HUES6 (cell line): ENCODE measurements at regions not wholly inside any gene's neighbourhood (a gene's known extent, or its start where the extent isn't known, plus 50 kb on each side); places are given as distances from the start of the nearest gene placed in this dataset.

Source experiments
- H3K27ac ChIP-seq: 2 replicates; pipeline ENCODE4 v1.7.0; 2013; ENCODE audit warnings: low read depth, mild to moderate bottlenecking, low read length, inconsistent platforms
- H3K27me3 ChIP-seq: 2 replicates; pipeline ENCODE4 v1.6.1; 2013; ENCODE audit warnings: low read length; ENCODE audit not compliant: control insufficient read depth, insufficient read depth
- H3K36me3 ChIP-seq: 2 replicates; pipeline ENCODE4 v1.6.1; 2013; ENCODE audit warnings: low read length; ENCODE audit not compliant: control insufficient read depth, insufficient read depth
- H3K4me1 ChIP-seq: 2 replicates; pipeline ENCODE4 v1.6.1; 2013; ENCODE audit warnings: low read length; ENCODE audit not compliant: control insufficient read depth, insufficient read depth
- H3K4me3 ChIP-seq: 2 replicates; pipeline ENCODE4 v1.5.1; 2013; ENCODE audit warnings: low read depth, low read length
- H3K9ac ChIP-seq: one replicate; pipeline ENCODE4 v1.6.1; 2013; ENCODE audit warnings: mild to moderate bottlenecking, low read length
- H3K9me3 ChIP-seq: 2 replicates; pipeline ENCODE4 v1.6.1; 2013; ENCODE audit warnings: low read depth, low read length; ENCODE audit not compliant: control insufficient read depth, insufficient read depth

GRCh38 chr3:72606005-72606800, 242.0 kb downstream of the SHQ1 start:
- Histone ChIP-seq H3K36me3 (no peaks in the 10 kb centered on the region), H3K27me3 (0 out of 2 replicates have a peak, but pooled peaks cover 2% of the 10 kb centered on the region), H3K9ac (no peak overlapping the region), H3K27ac (no peak overlapping the region), H3K4me3 (no peak overlapping the region), H3K9me3 (no peaks in the 10 kb centered on the region), H3K4me1 (no peaks in the 10 kb centered on the region; the same call in 1 of the 2 replicates)

GRCh38 chr3:72604328-72604727, 243.9 kb downstream of the SHQ1 start:
- no peak overlapping the region for H3K4me3 ChIP-seq
- no peaks in the 10 kb centered on the region; the same call in 1 of the 2 replicates for H3K4me1 ChIP-seq
- H3K27ac ChIP-seq, result no peak overlapping the region
- H3K9me3 ChIP-seq, result no peaks in the 10 kb centered on the region
- H3K27me3 ChIP-seq, result 0 out of 2 replicates have a peak, but pooled peaks cover 2% of the 10 kb centered on the region
- H3K9ac ChIP-seq, result no peak overlapping the region
- no peaks in the 10 kb centered on the region for H3K36me3 ChIP-seq

GRCh38 chr3:72601983-72602750, 246.1 kb downstream of the SHQ1 start:
- H3K36me3 ChIP-seq, result no peaks in the 10 kb centered on the region
- no peak overlapping the region for H3K4me3 ChIP-seq
- no peak overlapping the region for H3K27ac ChIP-seq
- H3K27me3 ChIP-seq, result 0 out of 2 replicates have a peak, but pooled peaks cover 2% of the 10 kb centered on the region
- H3K9ac ChIP-seq, result no peak overlapping the region
- no peaks in the 10 kb centered on the region for H3K9me3 ChIP-seq
- H3K4me1 ChIP-seq, result peaks cover 10% of the 10 kb centered on the region

- no peaks in the 10 kb centered on the region for H3K36me3 ChIP-seq
- 0 out of 2 replicates have a peak, but pooled peaks cover 2% of the 10 kb centered on the region for H3K27me3 ChIP-seq
- no peak overlapping the region for H3K4me3 ChIP-seq
- H3K9me3 ChIP-seq, result no peaks in the 10 kb centered on the region
- H3K27ac ChIP-seq, result no peak overlapping the region
- H3K9ac ChIP-seq, result no peak overlapping the region
- H3K4me1 ChIP-seq, result peaks cover 15% of the 10 kb centered on the region
These were observed 247.2 kb downstream of the SHQ1 start for GRCh38 chr3:72601060-72601459.

- Histone ChIP-seq H3K4me3 (no peak overlapping the region), H3K9ac (no peak overlapping the region), H3K27me3 (0 out of 2 replicates have a peak, but pooled peaks cover 2% of the 10 kb centered on the region), H3K9me3 (no peaks in the 10 kb centered on the region), H3K36me3 (no peaks in the 10 kb centered on the region), H3K27ac (no peak overlapping the region), H3K4me1 (peaks cover 23% of the 10 kb centered on the region)
These were observed 250.5 kb downstream of the SHQ1 start for GRCh38 chr3:72597756-72598195.

GRCh38 chr3:72597043-72597442, 251.2 kb downstream of the SHQ1 start:
- H3K9me3 ChIP-seq, result no peaks in the 10 kb centered on the region
- H3K4me1 ChIP-seq, result peaks cover 27% of the 10 kb centered on the region

GRCh38 chr3:72595927-72596610, 252.2 kb downstream of the SHQ1 start:
- no peaks in the 10 kb centered on the region for H3K9me3 ChIP-seq
- no peak overlapping the region for H3K9ac ChIP-seq
- no peak overlapping the region for H3K27ac ChIP-seq
- H3K36me3 ChIP-seq, result no peaks in the 10 kb centered on the region
- H3K4me3 ChIP-seq, result no peak overlapping the region
- H3K27me3 ChIP-seq, result no peaks in the 10 kb centered on the region
- peaks cover 37% of the 10 kb centered on the region for H3K4me1 ChIP-seq

More at GRCh38 chr3:72597043-72597442, 251.2 kb downstream of the SHQ1 start:
- Histone ChIP-seq H3K9ac (no peak overlapping the region), H3K36me3 (no peaks in the 10 kb centered on the region), H3K27ac (no peak overlapping the region), H3K27me3 (0 out of 2 replicates have a peak, but pooled peaks cover 2% of the 10 kb centered on the region), H3K4me3 (no peak overlapping the region)

GRCh38 chr3:72595376-72595775, 252.9 kb downstream of the SHQ1 start:
- Histone ChIP-seq H3K36me3 (no peaks in the 10 kb centered on the region), H3K9ac (no peak overlapping the region), H3K27me3 (no peaks in the 10 kb centered on the region), H3K27ac (no peak overlapping the region), H3K9me3 (no peaks in the 10 kb centered on the region), H3K4me1 (peaks cover 44% of the 10 kb centered on the region), H3K4me3 (no peak overlapping the region)

GRCh38 chr3:72594615-72595215, 253.5 kb downstream of the SHQ1 start:
- no peaks in the 10 kb centered on the region for H3K36me3 ChIP-seq
- H3K9me3 ChIP-seq, result no peaks in the 10 kb centered on the region
- no peak overlapping the region for H3K27ac ChIP-seq
- no peaks in the 10 kb centered on the region for H3K27me3 ChIP-seq
- H3K4me3 ChIP-seq, result no peak overlapping the region
- H3K9ac ChIP-seq, result no peak overlapping the region
- peaks cover 45% of the 10 kb centered on the region for H3K4me1 ChIP-seq

GRCh38 chr3:72593881-72594397, 254.3 kb downstream of the SHQ1 start:
- H3K27ac ChIP-seq, result no peak overlapping the region
- H3K27me3 ChIP-seq, result no peaks in the 10 kb centered on the region; the same call in 1 of the 2 replicates
- H3K9ac ChIP-seq, result no peak overlapping the region
- H3K4me1 ChIP-seq, result peaks cover 45% of the 10 kb centered on the region
- H3K36me3 ChIP-seq, result no peaks in the 10 kb centered on the region
- H3K9me3 ChIP-seq, result no peaks in the 10 kb centered on the region
- H3K4me3 ChIP-seq, result no peak overlapping the region
